ENCODE measurements at regions not wholly inside any gene's neighbourhood (a gene's known extent, or its start where the extent isn't known, plus 50 kb on each side); places are given as distances from the start of the nearest gene placed in this dataset.

DNA sequence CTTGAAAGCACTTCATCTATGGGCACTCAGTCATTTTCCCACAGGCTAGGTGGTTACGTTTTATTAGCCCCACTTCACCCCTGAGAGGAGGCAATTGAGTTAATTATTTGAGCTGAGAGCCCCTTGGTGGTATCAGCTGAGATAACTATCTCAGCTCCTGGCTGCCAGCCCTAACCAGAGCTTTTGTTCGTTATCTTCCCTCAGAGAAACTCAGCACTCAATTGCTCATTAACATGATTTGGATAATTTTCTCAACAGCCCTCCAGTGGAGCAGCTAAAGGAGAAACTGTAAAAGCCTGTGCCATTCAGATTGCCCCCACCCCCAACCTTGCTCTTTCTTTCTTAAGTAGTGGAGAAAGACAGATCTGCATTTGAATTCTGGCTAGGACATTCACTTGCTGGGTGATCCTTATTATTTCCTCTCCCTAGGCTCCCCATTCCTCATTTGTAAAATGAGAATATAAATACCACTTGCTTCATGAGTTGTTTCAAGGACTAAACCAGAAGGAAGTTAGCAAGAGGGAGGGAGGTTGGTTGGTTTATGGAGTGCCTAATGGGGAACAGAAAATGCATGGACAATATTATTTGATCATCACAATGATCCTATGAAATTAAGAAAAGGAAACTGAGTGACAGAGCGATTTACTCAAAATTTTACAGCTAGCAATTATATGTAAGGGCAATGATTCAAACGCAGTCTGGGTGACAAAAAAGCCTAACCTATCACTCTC lies 218.7 kb upstream of the FGGY start:
- Histone ChIP-seq H3K4me2 (no peak overlapping the region), H3K27ac (peak overlapping the region; percentile 35)
- TF ChIP-seq EZH2 (IDR thresholded peaks at IDR 0.05; ENCODE audit: borderline replicate concordance) = no peak
- TF ChIP-seq, protein P1, sequence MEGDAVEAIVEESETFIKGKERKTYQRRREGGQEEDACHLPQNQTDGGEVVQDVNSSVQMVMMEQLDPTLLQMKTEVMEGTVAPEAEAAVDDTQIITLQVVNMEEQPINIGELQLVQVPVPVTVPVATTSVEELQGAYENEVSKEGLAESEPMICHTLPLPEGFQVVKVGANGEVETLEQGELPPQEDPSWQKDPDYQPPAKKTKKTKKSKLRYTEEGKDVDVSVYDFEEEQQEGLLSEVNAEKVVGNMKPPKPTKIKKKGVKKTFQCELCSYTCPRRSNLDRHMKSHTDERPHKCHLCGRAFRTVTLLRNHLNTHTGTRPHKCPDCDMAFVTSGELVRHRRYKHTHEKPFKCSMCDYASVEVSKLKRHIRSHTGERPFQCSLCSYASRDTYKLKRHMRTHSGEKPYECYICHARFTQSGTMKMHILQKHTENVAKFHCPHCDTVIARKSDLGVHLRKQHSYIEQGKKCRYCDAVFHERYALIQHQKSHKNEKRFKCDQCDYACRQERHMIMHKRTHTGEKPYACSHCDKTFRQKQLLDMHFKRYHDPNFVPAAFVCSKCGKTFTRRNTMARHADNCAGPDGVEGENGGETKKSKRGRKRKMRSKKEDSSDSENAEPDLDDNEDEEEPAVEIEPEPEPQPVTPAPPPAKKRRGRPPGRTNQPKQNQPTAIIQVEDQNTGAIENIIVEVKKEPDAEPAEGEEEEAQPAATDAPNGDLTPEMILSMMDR (IDR thresholded peaks at IDR 0.05; ENCODE audit: poor library complexity) = no peak
- no peak for TF ChIP-seq EZH2phosphoT487 (IDR thresholded peaks at IDR 0.05; ENCODE audit: low read depth, severe bottlenecking, unreplicated experiment)

DNA sequence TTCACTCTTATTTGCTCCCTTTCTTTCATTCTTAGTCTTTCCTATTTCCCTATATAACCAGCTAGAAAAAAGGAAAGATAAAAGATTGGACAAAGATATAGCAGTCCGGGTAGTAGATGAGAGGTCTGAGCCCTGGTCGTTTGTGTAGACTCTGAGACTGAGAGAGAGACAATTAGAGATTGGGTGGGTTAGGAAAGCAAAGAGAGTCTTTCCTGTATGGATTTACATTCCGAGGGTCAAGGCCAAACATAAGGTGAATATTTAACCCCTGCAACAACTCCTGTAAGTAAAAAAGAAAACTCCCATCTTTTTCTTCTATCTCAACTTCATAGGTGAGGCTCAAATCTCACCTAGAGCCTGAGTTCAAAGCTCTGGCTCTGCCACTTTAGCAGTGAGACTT lies 218.0 kb upstream of the FGGY start:
- no peaks in the 10 kb centered on the region for H3K9me3 ChIP-seq (ENCODE audit: low read depth)

More for the DNA sequence above, 218.7 kb upstream of the FGGY start:
- Histone ChIP-seq H4K20me1 (ENCODE audit: insufficient read depth, poor library complexity, severe bottlenecking) (no peaks in the 10 kb centered on the region), H3K36me3 (replicated peaks; ENCODE audit: insufficient read depth, low read depth) (no peaks in the 10 kb centered on the region), H2AFZ (no peak overlapping the region), H3K4me3 (no peak overlapping the region), H3K27me3 (no peaks in the 10 kb centered on the region), H3K9me3 (ENCODE audit: low read depth) (no peaks in the 10 kb centered on the region), H3K9me2 (replicated peaks; ENCODE audit: insufficient read depth) (no peaks in the 10 kb centered on the region), H3K79me2 (no peaks in the 10 kb centered on the region), H3K4me1 (ENCODE audit: insufficient read depth) (peaks cover 32% of the 10 kb centered on the region)
- 33% methylated on average over 4 of the region's 4 CpGs for WGBS (ENCODE audit: low lambda C conversion rate, missing lambda C conversion rate)
- DNase-seq (ENCODE audit: low spot score) = no peak

DNA sequence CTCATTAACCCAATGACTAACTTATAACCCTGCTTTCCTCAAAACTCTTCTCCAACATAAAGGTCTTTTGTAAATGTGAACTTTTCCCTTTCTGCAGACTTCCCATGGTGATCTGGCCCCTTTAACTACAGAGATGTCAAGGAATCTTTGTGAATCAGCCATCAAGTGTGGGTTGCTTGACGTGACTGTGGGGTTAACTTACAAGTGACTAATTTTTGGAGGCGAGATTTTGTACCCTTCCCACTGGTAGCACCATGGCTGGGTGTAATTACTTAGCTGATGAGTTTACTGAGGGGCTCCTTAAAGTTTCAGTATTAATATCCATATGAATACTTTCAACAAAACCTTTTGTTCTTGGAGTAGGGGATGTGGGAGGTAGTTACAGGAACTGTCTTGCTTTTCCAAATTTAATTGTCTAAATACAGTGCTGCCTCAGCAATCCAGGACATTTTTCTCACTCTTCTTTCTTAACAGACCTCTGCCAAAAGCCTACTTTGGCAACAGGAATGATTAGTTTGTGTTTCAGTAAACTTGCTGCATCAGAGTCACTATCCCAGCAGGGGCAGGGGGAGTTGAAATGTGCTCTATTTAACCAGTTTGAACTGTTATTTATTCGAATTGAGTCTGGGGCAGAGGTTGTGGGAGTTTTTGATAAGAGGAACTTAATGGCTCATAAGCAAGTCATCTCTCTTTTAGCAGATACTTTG lies 217.3 kb upstream of the FGGY start:
- TF ChIP-seq EZH2phosphoT487 (IDR thresholded peaks at IDR 0.05; ENCODE audit: low read depth, severe bottlenecking, unreplicated experiment) = no peak
- TF ChIP-seq EZH2 (IDR thresholded peaks at IDR 0.05; ENCODE audit: borderline replicate concordance) = no peak
- TF ChIP-seq, protein P1 (IDR thresholded peaks at IDR 0.05; ENCODE audit: poor library complexity) = no peak
- Histone ChIP-seq H3K4me1 (ENCODE audit: insufficient read depth) (peaks cover 44% of the 10 kb centered on the region), H3K27me3 (no peaks in the 10 kb centered on the region), H3K9me2 (replicated peaks; ENCODE audit: insufficient read depth) (no peaks in the 10 kb centered on the region), H4K20me1 (ENCODE audit: insufficient read depth, poor library complexity, severe bottlenecking) (no peaks in the 10 kb centered on the region), H3K4me3 (no peak overlapping the region), H2AFZ (no peak overlapping the region), H3K27ac (no peak overlapping the region), H3K4me2 (no peak overlapping the region), H3K79me2 (no peaks in the 10 kb centered on the region), H3K9me3 (ENCODE audit: low read depth) (no peaks in the 10 kb centered on the region), H3K36me3 (replicated peaks; ENCODE audit: insufficient read depth, low read depth) (no peaks in the 10 kb centered on the region)
- no peak for DNase-seq (ENCODE audit: low spot score)
- WGBS (ENCODE audit: low lambda C conversion rate, missing lambda C conversion rate) = 31% methylated on average over 3 of the region's 3 CpGs

More for the DNA sequence above, 218.0 kb upstream of the FGGY start:
- no peaks in the 10 kb centered on the region for H3K9me2 ChIP-seq (replicated peaks; ENCODE audit: insufficient read depth)
- H3K4me3 ChIP-seq = no peak overlapping the region
- WGBS (ENCODE audit: low lambda C conversion rate, missing lambda C conversion rate) = 38% methylated on average over 3 of the region's 3 CpGs
- TF ChIP-seq EZH2 (IDR thresholded peaks at IDR 0.05; ENCODE audit: borderline replicate concordance) (no peak), EZH2phosphoT487 (IDR thresholded peaks at IDR 0.05; ENCODE audit: low read depth, severe bottlenecking, unreplicated experiment) (no peak)
- TF ChIP-seq, protein P1 (IDR thresholded peaks at IDR 0.05; ENCODE audit: poor library complexity) = no peak
- DNase-seq (ENCODE audit: low spot score) = no peak
- H3K4me2 ChIP-seq = no peak overlapping the region
- no peaks in the 10 kb centered on the region for H3K27me3 ChIP-seq
- H4K20me1 ChIP-seq (ENCODE audit: insufficient read depth, poor library complexity, severe bottlenecking) = no peaks in the 10 kb centered on the region
- H3K36me3 ChIP-seq (replicated peaks; ENCODE audit: insufficient read depth, low read depth) = no peaks in the 10 kb centered on the region
- peak overlapping the region; percentile 35 for H3K27ac ChIP-seq
- no peaks in the 10 kb centered on the region for H3K79me2 ChIP-seq
- H3K4me1 ChIP-seq (ENCODE audit: insufficient read depth) = peaks cover 36% of the 10 kb centered on the region
- H2AFZ ChIP-seq = no peak overlapping the region

All from hepatocyte (in vitro differentiated cells).